GM23338 (cell line): ENCODE measurements at regions not wholly inside any gene's neighbourhood (a gene's known extent, or its start where the extent isn't known, plus 50 kb on each side); places are given as distances from the start of the nearest gene placed in this dataset.
"Not testable (repeated sequence)": the region's sequence is repeated elsewhere in the genome, so short reads cannot be mapped to it uniquely, and the experiment has no call there.

Source experiments
- ATAC-seq: fragments of 200-7000 bp; cut with Tn5 transposase; 3 replicates; pipeline ENCODE4 v1.9.1; 2020
- DNase-seq: peaks from one replicate; pipeline ENCODE4 v3.0.0-alpha.2; 2015; ENCODE audit warnings: low spot score
- H2AFZ ChIP-seq: fragments of 200-600 bp; sonication (generic); 2 replicates; pipeline ENCODE4 v1.8.0; 2016; ENCODE audit warnings: antibody characterized with exemption, mild to moderate bottlenecking, moderate library complexity
- H3F3A ChIP-seq: fragments of 200-600 bp; sonication (generic); replicated peaks from 2 replicates; pipeline ENCODE4 v1.8.0; 2017; ENCODE audit warnings: antibody characterized with exemption, mixed run types, low read depth
- H3K27ac ChIP-seq: fragments of 200-600 bp; sonication (generic); 2 replicates; pipeline ENCODE4 v1.6.1; 2016; ENCODE audit warnings: low read depth
- H3K27me3 ChIP-seq: fragments of 200-600 bp; sonication (generic); 2 replicates; pipeline ENCODE4 v1.8.0; 2016; ENCODE audit warnings: mild to moderate bottlenecking, mixed run types, moderate library complexity; ENCODE audit not compliant: insufficient read depth
- H3K36me3 ChIP-seq: fragments of 200-600 bp; sonication (generic); 2 replicates; pipeline ENCODE4 v1.8.0; 2016; ENCODE audit warnings: mild to moderate bottlenecking; ENCODE audit not compliant: insufficient read depth
- H3K4me1 ChIP-seq: fragments of 200-600 bp; sonication (generic); 2 replicates; pipeline ENCODE4 v1.8.0; 2016; ENCODE audit warnings: mild to moderate bottlenecking, moderate library complexity; ENCODE audit not compliant: insufficient read depth
- H3K4me2 ChIP-seq: fragments of 200-600 bp; sonication (generic); 2 replicates; pipeline ENCODE4 v1.7.1; 2017; ENCODE audit warnings: mixed run types
- H3K4me3 ChIP-seq: fragments of 200-600 bp; sonication (generic); 2 replicates; pipeline ENCODE4 v1.6.1; 2016; ENCODE audit warnings: mixed run types
- H3K79me2 ChIP-seq: fragments of 200-600 bp; sonication (generic); replicated peaks from 2 replicates; pipeline ENCODE4 v1.8.0; 2017; ENCODE audit warnings: mild to moderate bottlenecking; ENCODE audit not compliant: insufficient read depth
- H3K9me2 ChIP-seq: fragments of 200-600 bp; sonication (generic); 2 replicates; pipeline ENCODE4 v1.8.0; 2017; ENCODE audit not compliant: insufficient read depth
- H4K20me1 ChIP-seq: fragments of 200-600 bp; sonication (generic); replicated peaks from 2 replicates; pipeline ENCODE4 v1.8.0; 2017; ENCODE audit warnings: mild to moderate bottlenecking; ENCODE audit not compliant: insufficient read depth
- H3K27ac Mint-ChIP-seq: 2 replicates; pipeline ENCODE4 v1.8.0; 2020; ENCODE audit warnings: inconsistent platforms, mild to moderate bottlenecking, moderate library complexity, mixed read lengths
- H3K27me3 Mint-ChIP-seq: 3 replicates; pipeline ENCODE4 v1.8.0; 2022; ENCODE audit warnings: low read depth, mild to moderate bottlenecking, moderate library complexity, mixed read lengths, inconsistent platforms; ENCODE audit not compliant: insufficient read depth, poor library complexity
- H3K36me3 Mint-ChIP-seq: 3 replicates; pipeline ENCODE4 v1.8.0; 2021; ENCODE audit warnings: low read depth, mild to moderate bottlenecking, inconsistent platforms, moderate library complexity, mixed read lengths
- H3K4me1 Mint-ChIP-seq: 3 replicates; pipeline ENCODE4 v1.8.0; 2020; ENCODE audit warnings: mild to moderate bottlenecking, inconsistent platforms, mixed read lengths
- H3K4me3 Mint-ChIP-seq: 3 replicates; pipeline ENCODE4 v1.8.0; 2021; ENCODE audit warnings: moderate library complexity, mild to moderate bottlenecking, inconsistent platforms, mixed read lengths
- H3K9me3 Mint-ChIP-seq: 3 replicates; pipeline ENCODE4 v1.8.0; 2020; ENCODE audit warnings: moderate library complexity, mild to moderate bottlenecking, inconsistent platforms, mixed read lengths
- EZH2 ChIP-seq: fragments of 200-600 bp; sonication (generic); IDR thresholded peaks from one replicate; pipeline ENCODE4 v1.8.0; 2017; ENCODE audit warnings: antibody characterized with exemption, mild to moderate bottlenecking, low read depth; ENCODE audit not compliant: unreplicated experiment
- JUNB ChIP-seq: IDR thresholded peaks from one replicate; pipeline ENCODE4 v1.6.1; 2016; ENCODE audit warnings: antibody characterized with exemption; ENCODE audit not compliant: unreplicated experiment
- ZNF114 ChIP-seq: fragments of 250-450 bp; sonication (Bioruptor Pico); IDR thresholded peaks from 2 replicates; pipeline ENCODE4 v1.5.0; 2020; ENCODE audit warnings: mild to moderate bottlenecking, moderate library complexity
- TF ChIP-seq, protein P1 (sequence below): fragments of 250-450 bp; sonication (Bioruptor Pico); IDR thresholded peaks from 2 replicates; pipeline ENCODE4 v1.5.0; 2020; ENCODE audit warnings: mild to moderate bottlenecking, moderate library complexity
- TF ChIP-seq, protein P2 (sequence below): IDR thresholded peaks from one replicate; pipeline ENCODE4 v1.6.1; 2018; ENCODE audit warnings: antibody characterized with exemption; ENCODE audit not compliant: unreplicated experiment

DNA sequence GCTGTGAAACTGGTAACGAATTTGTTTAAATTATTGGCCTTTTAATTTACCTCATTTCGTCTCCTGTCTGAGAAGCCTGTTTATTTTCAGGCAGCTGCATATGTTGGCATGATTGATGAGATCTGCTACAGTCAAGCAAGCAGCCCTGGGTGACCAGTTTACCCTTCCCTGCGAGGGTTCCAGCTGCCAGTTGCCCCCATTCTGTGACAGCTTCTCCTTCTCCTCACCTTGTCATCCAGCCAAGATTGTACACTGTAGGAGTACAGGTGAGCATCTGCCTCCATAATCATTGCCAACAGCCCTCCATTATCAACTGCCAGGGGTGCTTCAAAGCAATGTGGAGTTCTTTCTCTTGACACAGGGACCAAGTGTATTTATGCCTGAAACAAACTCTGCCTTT lies 1979.9 kb upstream of the PRR20A start (continued):
- TF ChIP-seq, protein P1, sequence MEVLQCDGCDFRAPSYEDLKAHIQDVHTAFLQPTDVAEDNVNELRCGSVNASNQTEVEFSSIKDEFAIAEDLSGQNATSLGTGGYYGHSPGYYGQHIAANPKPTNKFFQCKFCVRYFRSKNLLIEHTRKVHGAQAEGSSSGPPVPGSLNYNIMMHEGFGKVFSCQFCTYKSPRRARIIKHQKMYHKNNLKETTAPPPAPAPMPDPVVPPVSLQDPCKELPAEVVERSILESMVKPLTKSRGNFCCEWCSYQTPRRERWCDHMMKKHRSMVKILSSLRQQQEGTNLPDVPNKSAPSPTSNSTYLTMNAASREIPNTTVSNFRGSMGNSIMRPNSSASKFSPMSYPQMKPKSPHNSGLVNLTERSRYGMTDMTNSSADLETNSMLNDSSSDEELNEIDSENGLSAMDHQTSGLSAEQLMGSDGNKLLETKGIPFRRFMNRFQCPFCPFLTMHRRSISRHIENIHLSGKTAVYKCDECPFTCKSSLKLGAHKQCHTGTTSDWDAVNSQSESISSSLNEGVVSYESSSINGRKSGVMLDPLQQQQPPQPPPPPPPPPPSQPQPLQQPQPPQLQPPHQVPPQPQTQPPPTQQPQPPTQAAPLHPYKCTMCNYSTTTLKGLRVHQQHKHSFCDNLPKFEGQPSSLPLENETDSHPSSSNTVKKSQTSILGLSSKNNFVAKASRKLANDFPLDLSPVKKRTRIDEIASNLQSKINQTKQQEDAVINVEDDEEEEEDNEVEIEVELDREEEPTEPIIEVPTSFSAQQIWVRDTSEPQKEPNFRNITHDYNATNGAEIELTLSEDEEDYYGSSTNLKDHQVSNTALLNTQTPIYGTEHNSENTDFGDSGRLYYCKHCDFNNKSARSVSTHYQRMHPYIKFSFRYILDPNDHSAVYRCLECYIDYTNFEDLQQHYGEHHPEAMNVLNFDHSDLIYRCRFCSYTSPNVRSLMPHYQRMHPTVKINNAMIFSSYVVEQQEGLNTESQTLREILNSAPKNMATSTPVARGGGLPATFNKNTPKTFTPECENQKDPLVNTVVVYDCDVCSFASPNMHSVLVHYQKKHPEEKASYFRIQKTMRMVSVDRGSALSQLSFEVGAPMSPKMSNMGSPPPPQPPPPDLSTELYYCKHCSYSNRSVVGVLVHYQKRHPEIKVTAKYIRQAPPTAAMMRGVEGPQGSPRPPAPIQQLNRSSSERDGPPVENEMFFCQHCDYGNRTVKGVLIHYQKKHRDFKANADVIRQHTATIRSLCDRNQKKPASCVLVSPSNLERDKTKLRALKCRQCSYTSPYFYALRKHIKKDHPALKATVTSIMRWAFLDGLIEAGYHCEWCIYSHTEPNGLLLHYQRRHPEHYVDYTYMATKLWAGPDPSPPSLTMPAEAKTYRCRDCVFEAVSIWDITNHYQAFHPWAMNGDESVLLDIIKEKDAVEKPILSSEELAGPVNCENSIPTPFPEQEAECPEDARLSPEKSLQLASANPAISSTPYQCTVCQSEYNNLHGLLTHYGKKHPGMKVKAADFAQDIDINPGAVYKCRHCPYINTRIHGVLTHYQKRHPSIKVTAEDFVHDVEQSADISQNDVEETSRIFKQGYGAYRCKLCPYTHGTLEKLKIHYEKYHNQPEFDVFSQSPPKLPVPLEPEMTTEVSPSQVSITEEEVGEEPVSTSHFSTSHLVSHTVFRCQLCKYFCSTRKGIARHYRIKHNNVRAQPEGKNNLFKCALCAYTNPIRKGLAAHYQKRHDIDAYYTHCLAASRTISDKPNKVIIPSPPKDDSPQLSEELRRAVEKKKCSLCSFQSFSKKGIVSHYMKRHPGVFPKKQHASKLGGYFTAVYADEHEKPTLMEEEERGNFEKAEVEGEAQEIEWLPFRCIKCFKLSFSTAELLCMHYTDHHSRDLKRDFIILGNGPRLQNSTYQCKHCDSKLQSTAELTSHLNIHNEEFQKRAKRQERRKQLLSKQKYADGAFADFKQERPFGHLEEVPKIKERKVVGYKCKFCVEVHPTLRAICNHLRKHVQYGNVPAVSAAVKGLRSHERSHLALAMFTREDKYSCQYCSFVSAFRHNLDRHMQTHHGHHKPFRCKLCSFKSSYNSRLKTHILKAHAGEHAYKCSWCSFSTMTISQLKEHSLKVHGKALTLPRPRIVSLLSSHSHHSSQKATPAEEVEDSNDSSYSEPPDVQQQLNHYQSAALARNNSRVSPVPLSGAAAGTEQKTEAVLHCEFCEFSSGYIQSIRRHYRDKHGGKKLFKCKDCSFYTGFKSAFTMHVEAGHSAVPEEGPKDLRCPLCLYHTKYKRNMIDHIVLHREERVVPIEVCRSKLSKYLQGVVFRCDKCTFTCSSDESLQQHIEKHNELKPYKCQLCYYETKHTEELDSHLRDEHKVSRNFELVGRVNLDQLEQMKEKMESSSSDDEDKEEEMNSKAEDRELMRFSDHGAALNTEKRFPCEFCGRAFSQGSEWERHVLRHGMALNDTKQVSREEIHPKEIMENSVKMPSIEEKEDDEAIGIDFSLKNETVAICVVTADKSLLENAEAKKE (CRISPR knock-in tag) = no peak
- TF ChIP-seq JUNB (no peak), ZNF114 (CRISPR knock-in tag) (no peak)

DNA sequence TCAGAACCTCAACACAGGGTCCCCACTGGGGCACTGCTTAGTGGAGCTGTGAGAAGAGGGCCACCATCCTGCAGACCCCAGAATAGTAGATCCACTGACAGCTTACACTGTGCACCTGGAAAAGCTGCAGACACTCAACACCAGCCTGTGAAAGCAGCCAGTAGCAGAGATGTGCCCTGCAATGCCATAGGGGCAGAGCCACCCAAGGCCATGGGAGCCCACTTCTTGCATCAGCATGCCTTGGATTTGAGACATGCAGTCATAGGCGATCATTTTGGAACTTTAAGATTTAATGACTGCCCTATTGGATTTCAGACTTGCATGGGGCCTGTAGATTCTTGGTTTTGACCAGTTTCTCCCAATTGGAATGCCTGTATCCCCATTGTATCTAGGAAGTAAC lies 1962.1 kb upstream of the PRR20A start:
- not testable (repeated sequence) for H3K27me3 ChIP-seq, H3K4me2 ChIP-seq, H3K4me3 Mint-ChIP-seq, H2AFZ ChIP-seq, DNase-seq, H3K4me1 ChIP-seq, H4K20me1 ChIP-seq, H3F3A ChIP-seq, H3K27ac ChIP-seq, ATAC-seq, H3K4me3 ChIP-seq, H3K27ac Mint-ChIP-seq, H3K27me3 Mint-ChIP-seq, H3K36me3 ChIP-seq, H3K9me2 ChIP-seq, H3K4me1 Mint-ChIP-seq, H3K79me2 ChIP-seq
- H3K36me3 Mint-ChIP-seq = peaks cover 36% of the 10 kb centered on the region
- peaks cover 28% of the 10 kb centered on the region for H3K9me3 Mint-ChIP-seq

DNA sequence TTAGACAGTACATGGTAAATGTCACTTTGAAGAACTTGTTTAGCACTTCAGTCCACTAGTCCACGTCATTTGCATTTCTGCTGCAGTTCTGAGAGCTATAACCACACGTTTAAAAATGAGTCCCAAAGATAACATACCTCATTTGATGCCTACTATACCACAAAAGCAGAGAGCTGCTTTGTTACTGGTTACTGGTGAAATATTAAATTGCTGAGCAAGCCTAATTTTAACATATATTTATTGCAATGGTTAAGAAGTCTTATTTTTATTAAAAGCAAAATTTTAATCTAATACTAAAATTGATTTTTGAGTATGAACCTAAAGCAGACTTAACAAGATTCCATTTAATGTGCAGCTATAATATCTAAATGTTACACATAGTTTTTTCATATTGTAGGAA lies 1949.7 kb upstream of the PRR20A start:
- H2AFZ ChIP-seq = no peak overlapping the region
- Mint-ChIP-seq H3K4me3 (no peak overlapping the region), H3K36me3 (peaks cover 14% of the 10 kb centered on the region; the same call in 2 of the 3 replicates), H3K9me3 (peaks cover 12% of the 10 kb centered on the region), H3K27ac (no peak overlapping the region), H3K4me1 (no peaks in the 10 kb centered on the region), H3K27me3 (no peaks in the 10 kb centered on the region)
- no peak for ATAC-seq
- no peaks in the 10 kb centered on the region for H3K79me2 ChIP-seq
- no peaks in the 10 kb centered on the region for H4K20me1 ChIP-seq
- H3K9me2 ChIP-seq = no peaks in the 10 kb centered on the region
- H3K4me2 ChIP-seq = no peak overlapping the region
- H3K4me3 ChIP-seq = no peak overlapping the region
- H3K27me3 ChIP-seq = no peaks in the 10 kb centered on the region
- no peaks in the 10 kb centered on the region for H3K4me1 ChIP-seq
- no peaks in the 10 kb centered on the region for H3F3A ChIP-seq
- H3K36me3 ChIP-seq = peaks cover 5% of the 10 kb centered on the region; the same call in 1 of the 2 replicates
- no peak overlapping the region for H3K27ac ChIP-seq
- DNase-seq = no peak
- TF ChIP-seq, protein P2, sequence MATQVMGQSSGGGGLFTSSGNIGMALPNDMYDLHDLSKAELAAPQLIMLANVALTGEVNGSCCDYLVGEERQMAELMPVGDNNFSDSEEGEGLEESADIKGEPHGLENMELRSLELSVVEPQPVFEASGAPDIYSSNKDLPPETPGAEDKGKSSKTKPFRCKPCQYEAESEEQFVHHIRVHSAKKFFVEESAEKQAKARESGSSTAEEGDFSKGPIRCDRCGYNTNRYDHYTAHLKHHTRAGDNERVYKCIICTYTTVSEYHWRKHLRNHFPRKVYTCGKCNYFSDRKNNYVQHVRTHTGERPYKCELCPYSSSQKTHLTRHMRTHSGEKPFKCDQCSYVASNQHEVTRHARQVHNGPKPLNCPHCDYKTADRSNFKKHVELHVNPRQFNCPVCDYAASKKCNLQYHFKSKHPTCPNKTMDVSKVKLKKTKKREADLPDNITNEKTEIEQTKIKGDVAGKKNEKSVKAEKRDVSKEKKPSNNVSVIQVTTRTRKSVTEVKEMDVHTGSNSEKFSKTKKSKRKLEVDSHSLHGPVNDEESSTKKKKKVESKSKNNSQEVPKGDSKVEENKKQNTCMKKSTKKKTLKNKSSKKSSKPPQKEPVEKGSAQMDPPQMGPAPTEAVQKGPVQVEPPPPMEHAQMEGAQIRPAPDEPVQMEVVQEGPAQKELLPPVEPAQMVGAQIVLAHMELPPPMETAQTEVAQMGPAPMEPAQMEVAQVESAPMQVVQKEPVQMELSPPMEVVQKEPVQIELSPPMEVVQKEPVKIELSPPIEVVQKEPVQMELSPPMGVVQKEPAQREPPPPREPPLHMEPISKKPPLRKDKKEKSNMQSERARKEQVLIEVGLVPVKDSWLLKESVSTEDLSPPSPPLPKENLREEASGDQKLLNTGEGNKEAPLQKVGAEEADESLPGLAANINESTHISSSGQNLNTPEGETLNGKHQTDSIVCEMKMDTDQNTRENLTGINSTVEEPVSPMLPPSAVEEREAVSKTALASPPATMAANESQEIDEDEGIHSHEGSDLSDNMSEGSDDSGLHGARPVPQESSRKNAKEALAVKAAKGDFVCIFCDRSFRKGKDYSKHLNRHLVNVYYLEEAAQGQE = no peak
- TF ChIP-seq EZH2 = no peak
